Stimulated activated naive CD8-positive, alpha-beta T cell treated with anti-CD3 and anti-CD28 coated beads, Interleukin-15, Interleukin-2, amounts not matched to agents 100 ng/mL and 50 ng/mL, for 24 hours (primary cell): ENCODE measurements at regions not wholly inside any gene's neighbourhood (a gene's known extent, or its start where the extent isn't known, plus 50 kb on each side); places are given as distances from the start of the nearest gene placed in this dataset.
"Not testable (repeated sequence)": the region's sequence is repeated elsewhere in the genome, so short reads cannot be mapped to it uniquely, and the experiment has no call there.

Experiments
- H3K27ac Mint-ChIP-seq: one replicate; pipeline ENCODE4 v1.8.0; 2021; ENCODE audit warnings: mild to moderate bottlenecking, mixed read lengths
- H3K27me3 Mint-ChIP-seq: one replicate; pipeline ENCODE4 v1.8.0; 2021; ENCODE audit warnings: mixed read lengths
- H3K36me3 Mint-ChIP-seq: one replicate; pipeline ENCODE4 v1.8.0; 2021; ENCODE audit warnings: low read depth, mixed read lengths
- H3K4me1 Mint-ChIP-seq: one replicate; pipeline ENCODE4 v1.8.0; 2021; ENCODE audit warnings: low read depth, mixed read lengths
- H3K4me3 Mint-ChIP-seq: one replicate; pipeline ENCODE4 v1.8.0; 2021; ENCODE audit warnings: mild to moderate bottlenecking, mixed read lengths
- H3K9me3 Mint-ChIP-seq: one replicate; pipeline ENCODE4 v1.8.0; 2021; ENCODE audit warnings: mixed read lengths

DNA sequence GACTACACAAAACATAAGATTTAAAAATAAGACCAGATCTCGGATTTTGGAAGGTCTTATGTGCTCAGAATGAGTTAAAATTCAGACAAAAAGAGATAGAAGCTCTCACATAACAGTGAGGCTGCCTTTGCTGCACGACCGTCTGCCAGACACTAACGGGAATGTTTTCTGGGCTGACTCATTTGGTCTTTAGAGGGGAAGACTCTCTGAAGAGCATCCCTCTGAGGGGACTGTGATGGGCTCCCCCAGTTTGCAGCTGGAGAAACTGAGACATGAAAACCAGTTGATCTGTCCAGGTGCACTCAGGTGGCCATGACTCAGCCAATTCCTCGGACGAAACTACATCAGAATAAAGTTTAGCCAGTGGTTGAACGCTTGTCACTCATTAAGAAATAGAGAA lies 153.9 kb downstream of the RNASET2 start:
- Mint-ChIP-seq H3K4me1 (no peaks in the 10 kb centered on the region), H3K27ac (no peak overlapping the region), H3K27me3 (peaks cover 4% of the 10 kb centered on the region), H3K36me3 (peaks cover 5% of the 10 kb centered on the region), H3K9me3 (peaks cover 16% of the 10 kb centered on the region), H3K4me3 (no peak overlapping the region)

GRCh38 chr6:166800137-166800536 lies 156.2 kb downstream of the RNASET2 start:
- Mint-ChIP-seq H3K4me1 (no peaks in the 10 kb centered on the region), H3K9me3 (no peaks in the 10 kb centered on the region)

DNA sequence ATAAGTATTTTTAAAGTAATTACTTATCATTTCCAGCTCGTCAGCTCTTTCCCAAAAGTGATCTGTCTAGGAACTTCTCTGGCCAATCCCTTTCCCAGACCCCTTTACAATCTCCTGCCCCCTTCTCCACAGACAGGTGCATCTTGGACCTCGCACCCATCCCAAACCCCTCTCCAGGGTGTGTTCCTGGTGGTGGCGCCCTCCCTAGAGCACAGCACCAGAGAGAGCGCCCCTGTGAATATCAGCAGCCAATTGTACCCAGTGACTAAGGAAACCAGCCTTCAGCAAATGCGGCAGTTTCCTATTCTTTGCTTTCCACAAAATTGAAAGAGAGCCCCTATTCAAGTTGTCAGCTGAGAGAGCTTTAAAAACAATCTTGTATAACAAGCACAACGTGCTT lies 157.7 kb downstream of the RNASET2 start:
- Mint-ChIP-seq H3K27me3 (no peaks in the 10 kb centered on the region), H3K27ac (no peak overlapping the region), H3K9me3 (no peaks in the 10 kb centered on the region)

More at GRCh38 chr6:166800137-166800536, 156.2 kb downstream of the RNASET2 start:
- Mint-ChIP-seq H3K4me3 (no peak overlapping the region), H3K27ac (no peak overlapping the region), H3K36me3 (no peaks in the 10 kb centered on the region), H3K27me3 (no peaks in the 10 kb centered on the region)

GRCh38 chr6:166796610-166797009 lies 159.7 kb downstream of the RNASET2 start:
- H3K4me3 Mint-ChIP-seq, result no peak overlapping the region
- H3K27me3 Mint-ChIP-seq, result no peaks in the 10 kb centered on the region
- H3K36me3 Mint-ChIP-seq, result no peaks in the 10 kb centered on the region
- H3K4me1 Mint-ChIP-seq, result no peaks in the 10 kb centered on the region
- no peak overlapping the region for H3K27ac Mint-ChIP-seq
- no peaks in the 10 kb centered on the region for H3K9me3 Mint-ChIP-seq

More for the DNA sequence above, 157.7 kb downstream of the RNASET2 start:
- no peaks in the 10 kb centered on the region for H3K4me1 Mint-ChIP-seq
- H3K4me3 Mint-ChIP-seq, result no peak overlapping the region
- no peaks in the 10 kb centered on the region for H3K36me3 Mint-ChIP-seq

GRCh38 chr6:166795879-166796278 lies 160.5 kb downstream of the RNASET2 start:
- Mint-ChIP-seq H3K9me3 (no peaks in the 10 kb centered on the region), H3K4me3 (no peak overlapping the region), H3K27me3 (no peaks in the 10 kb centered on the region), H3K27ac (no peak overlapping the region), H3K36me3 (no peaks in the 10 kb centered on the region), H3K4me1 (no peaks in the 10 kb centered on the region)

GRCh38 chr6:166790808-166791207 lies 163.8 kb upstream of the RPS6KA2 start:
- not testable (repeated sequence) for H3K4me1 Mint-ChIP-seq, H3K36me3 Mint-ChIP-seq, H3K9me3 Mint-ChIP-seq, H3K27ac Mint-ChIP-seq, H3K27me3 Mint-ChIP-seq, H3K4me3 Mint-ChIP-seq

GRCh38 chr6:166788846-166789529 lies 161.9 kb upstream of the RPS6KA2 start:
- not testable (repeated sequence) for H3K27me3 Mint-ChIP-seq, H3K27ac Mint-ChIP-seq, H3K4me3 Mint-ChIP-seq, H3K4me1 Mint-ChIP-seq, H3K36me3 Mint-ChIP-seq, H3K9me3 Mint-ChIP-seq

GRCh38 chr6:166786704-166787293 lies 159.7 kb upstream of the RPS6KA2 start:
- Mint-ChIP-seq H3K9me3 (no peaks in the 10 kb centered on the region), H3K4me3 (no peak overlapping the region), H3K27ac (no peak overlapping the region)

GRCh38 chr6:166785131-166785530 lies 158.1 kb upstream of the RPS6KA2 start:
- Mint-ChIP-seq H3K27me3 (no peaks in the 10 kb centered on the region), H3K9me3 (no peaks in the 10 kb centered on the region), H3K4me1 (no peaks in the 10 kb centered on the region), H3K36me3 (no peaks in the 10 kb centered on the region), H3K27ac (no peak overlapping the region), H3K4me3 (no peak overlapping the region)

More at GRCh38 chr6:166786704-166787293, 159.7 kb upstream of the RPS6KA2 start:
- H3K4me1 Mint-ChIP-seq, result no peaks in the 10 kb centered on the region
- no peaks in the 10 kb centered on the region for H3K27me3 Mint-ChIP-seq
- H3K36me3 Mint-ChIP-seq, result no peaks in the 10 kb centered on the region

DNA sequence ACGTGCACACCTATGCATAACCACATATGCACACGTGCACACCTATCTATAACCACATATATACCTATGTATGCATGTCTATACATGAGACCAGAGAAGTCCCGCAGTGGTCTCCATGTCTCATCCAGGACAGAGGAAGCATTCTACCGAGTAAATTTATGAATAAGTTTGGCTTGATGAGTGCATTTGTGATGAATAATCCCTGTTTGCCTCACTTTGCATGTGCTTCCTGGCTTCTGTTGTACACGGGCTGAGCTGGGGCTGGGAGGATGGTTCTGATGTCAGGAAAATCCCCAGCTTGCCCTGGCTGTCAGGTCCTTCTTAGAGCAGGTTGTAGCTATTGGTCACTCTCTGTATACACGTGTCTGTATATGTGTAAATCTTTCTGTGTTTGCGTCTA lies 157.6 kb upstream of the RPS6KA2 start:
- H3K4me3 Mint-ChIP-seq, result no peak overlapping the region
- H3K4me1 Mint-ChIP-seq, result no peaks in the 10 kb centered on the region
- no peak overlapping the region for H3K27ac Mint-ChIP-seq
- H3K36me3 Mint-ChIP-seq, result no peaks in the 10 kb centered on the region
- no peaks in the 10 kb centered on the region for H3K27me3 Mint-ChIP-seq
- no peaks in the 10 kb centered on the region for H3K9me3 Mint-ChIP-seq

- H3K9me3 Mint-ChIP-seq, result no peaks in the 10 kb centered on the region
- no peaks in the 10 kb centered on the region for H3K36me3 Mint-ChIP-seq
- no peak overlapping the region for H3K27ac Mint-ChIP-seq
- no peaks in the 10 kb centered on the region for H3K4me1 Mint-ChIP-seq
- no peak overlapping the region for H3K4me3 Mint-ChIP-seq
- H3K27me3 Mint-ChIP-seq, result no peaks in the 10 kb centered on the region
These were observed 155.5 kb upstream of the RPS6KA2 start for GRCh38 chr6:166782520-166782919.

GRCh38 chr6:166781331-166781730 lies 154.3 kb upstream of the RPS6KA2 start:
- no peaks in the 10 kb centered on the region for H3K9me3 Mint-ChIP-seq
- no peak overlapping the region for H3K4me3 Mint-ChIP-seq
- no peaks in the 10 kb centered on the region for H3K36me3 Mint-ChIP-seq

GRCh38 chr6:166779963-166780683 lies 153.1 kb upstream of the RPS6KA2 start:
- Mint-ChIP-seq H3K4me3 (no peak overlapping the region), H3K27me3 (peaks cover 9% of the 10 kb centered on the region), H3K9me3 (no peaks in the 10 kb centered on the region), H3K27ac (no peak overlapping the region), H3K36me3 (no peaks in the 10 kb centered on the region), H3K4me1 (no peaks in the 10 kb centered on the region)

More at GRCh38 chr6:166781331-166781730, 154.3 kb upstream of the RPS6KA2 start:
- Mint-ChIP-seq H3K27me3 (peaks cover 9% of the 10 kb centered on the region), H3K4me1 (no peaks in the 10 kb centered on the region), H3K27ac (no peak overlapping the region)

GRCh38 chr6:166779381-166779780 lies 152.3 kb upstream of the RPS6KA2 start:
- Mint-ChIP-seq H3K36me3 (no peaks in the 10 kb centered on the region), H3K27me3 (peaks cover 9% of the 10 kb centered on the region), H3K9me3 (no peaks in the 10 kb centered on the region), H3K27ac (no peak overlapping the region), H3K4me3 (no peak overlapping the region), H3K4me1 (no peaks in the 10 kb centered on the region)

DNA sequence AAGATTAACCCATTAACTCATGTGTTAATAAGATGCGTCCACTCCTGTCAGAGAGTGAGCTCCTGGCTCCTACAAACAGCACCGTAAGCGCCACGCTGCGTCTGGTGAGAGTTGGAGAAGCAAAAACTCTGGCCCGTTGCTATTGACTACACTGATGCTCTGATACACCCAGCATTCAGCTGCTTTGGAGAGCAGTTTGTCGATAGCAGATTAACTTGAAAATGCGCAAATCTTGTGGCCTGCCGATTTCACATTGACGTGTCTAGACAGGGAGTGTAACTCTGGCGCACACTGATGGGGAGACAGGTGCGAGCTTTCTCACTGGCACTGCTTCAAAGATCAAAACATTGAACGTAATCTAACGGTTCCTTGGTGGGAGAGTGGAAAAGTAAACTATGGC lies 151.7 kb upstream of the RPS6KA2 start:
- Mint-ChIP-seq H3K27me3 (peaks cover 9% of the 10 kb centered on the region), H3K4me1 (no peaks in the 10 kb centered on the region), H3K27ac (no peak overlapping the region), H3K4me3 (no peak overlapping the region), H3K9me3 (no peaks in the 10 kb centered on the region), H3K36me3 (no peaks in the 10 kb centered on the region)
